ENCODE measurements at regions not wholly inside any gene's neighbourhood (a gene's known extent, or its start where the extent isn't known, plus 50 kb on each side); places are given as distances from the start of the nearest gene placed in this dataset.

- H3K4me2 ChIP-seq (ENCODE audit: low read length): no peak overlapping the region
- H3F3A ChIP-seq (ENCODE audit: control insufficient read depth, insufficient read depth): no peaks in the 10 kb centered on the region
- no peaks in the 10 kb centered on the region for H3K27me3 ChIP-seq (ENCODE audit: control insufficient read depth, low read length)
- no peaks in the 10 kb centered on the region for H3K9me2 ChIP-seq (replicated peaks; ENCODE audit: control insufficient read depth, low read length)
- H3K9me3 ChIP-seq (ENCODE audit: control insufficient read depth, insufficient read depth, low read length): no peaks in the 10 kb centered on the region
- no peaks in the 10 kb centered on the region for H3K4me1 ChIP-seq (ENCODE audit: control insufficient read depth, low read length)
- TF ChIP-seq EZH2phosphoT487 (IDR thresholded peaks at IDR 0.05; ENCODE audit: borderline replicate concordance, low read length): no peak
- TF ChIP-seq, protein P1, sequence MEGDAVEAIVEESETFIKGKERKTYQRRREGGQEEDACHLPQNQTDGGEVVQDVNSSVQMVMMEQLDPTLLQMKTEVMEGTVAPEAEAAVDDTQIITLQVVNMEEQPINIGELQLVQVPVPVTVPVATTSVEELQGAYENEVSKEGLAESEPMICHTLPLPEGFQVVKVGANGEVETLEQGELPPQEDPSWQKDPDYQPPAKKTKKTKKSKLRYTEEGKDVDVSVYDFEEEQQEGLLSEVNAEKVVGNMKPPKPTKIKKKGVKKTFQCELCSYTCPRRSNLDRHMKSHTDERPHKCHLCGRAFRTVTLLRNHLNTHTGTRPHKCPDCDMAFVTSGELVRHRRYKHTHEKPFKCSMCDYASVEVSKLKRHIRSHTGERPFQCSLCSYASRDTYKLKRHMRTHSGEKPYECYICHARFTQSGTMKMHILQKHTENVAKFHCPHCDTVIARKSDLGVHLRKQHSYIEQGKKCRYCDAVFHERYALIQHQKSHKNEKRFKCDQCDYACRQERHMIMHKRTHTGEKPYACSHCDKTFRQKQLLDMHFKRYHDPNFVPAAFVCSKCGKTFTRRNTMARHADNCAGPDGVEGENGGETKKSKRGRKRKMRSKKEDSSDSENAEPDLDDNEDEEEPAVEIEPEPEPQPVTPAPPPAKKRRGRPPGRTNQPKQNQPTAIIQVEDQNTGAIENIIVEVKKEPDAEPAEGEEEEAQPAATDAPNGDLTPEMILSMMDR (IDR thresholded peaks at IDR 0.05; ENCODE audit: low read depth, low read length, poor library complexity, severe bottlenecking): no peak
- H3K4me3 ChIP-seq (ENCODE audit: low read length): no peak overlapping the region
- H3K36me3 ChIP-seq (ENCODE audit: control insufficient read depth, low read length): no peaks in the 10 kb centered on the region
- H3K79me2 ChIP-seq (ENCODE audit: control insufficient read depth, low read length): no peaks in the 10 kb centered on the region
- H4K20me1 ChIP-seq (ENCODE audit: control insufficient read depth, insufficient read depth, low read depth, low read length): no peaks in the 10 kb centered on the region
- H3K27ac ChIP-seq (ENCODE audit: low read depth, low read length): no peak overlapping the region
Measured at GRCh38 chr5:17838469-17838868, 204.2 kb downstream of the TAF11L14 start.

DNA sequence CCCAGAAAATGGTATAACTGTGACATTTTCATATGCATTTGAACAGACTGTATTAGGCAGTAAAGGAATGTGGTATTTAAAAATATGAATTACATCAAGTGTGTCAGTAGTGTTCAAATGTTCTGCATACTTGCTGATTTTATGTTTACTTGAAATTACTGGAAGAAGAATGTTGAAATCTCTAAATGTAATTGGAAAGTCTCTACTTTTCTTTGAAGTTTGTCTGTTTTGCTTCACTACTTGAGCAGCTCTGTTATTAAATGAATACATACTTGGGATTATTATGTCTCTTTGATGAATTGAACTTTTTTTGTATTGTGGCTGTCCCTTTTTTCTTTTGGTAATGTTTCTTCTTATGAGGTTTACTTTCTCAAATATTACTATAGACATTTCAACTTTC, 205.6 kb downstream of the TAF11L14 start:
- H3K27me3 ChIP-seq (ENCODE audit: control insufficient read depth, low read length): no peaks in the 10 kb centered on the region
- no peak overlapping the region for H3K4me2 ChIP-seq (ENCODE audit: low read length)
- no peaks in the 10 kb centered on the region for H4K20me1 ChIP-seq (ENCODE audit: control insufficient read depth, insufficient read depth, low read depth, low read length)
- no peak overlapping the region for H3K27ac ChIP-seq (ENCODE audit: low read depth, low read length)
- H3K4me3 ChIP-seq (ENCODE audit: low read length): no peak overlapping the region
- no peaks in the 10 kb centered on the region for H3F3A ChIP-seq (ENCODE audit: control insufficient read depth, insufficient read depth)
- H3K9me3 ChIP-seq (ENCODE audit: control insufficient read depth, insufficient read depth, low read length): no peaks in the 10 kb centered on the region
- no peaks in the 10 kb centered on the region for H3K36me3 ChIP-seq (ENCODE audit: control insufficient read depth, low read length)
- no peaks in the 10 kb centered on the region for H3K79me2 ChIP-seq (ENCODE audit: control insufficient read depth, low read length)
- no peaks in the 10 kb centered on the region for H3K4me1 ChIP-seq (ENCODE audit: control insufficient read depth, low read length)
- no peak for TF ChIP-seq EZH2phosphoT487 (IDR thresholded peaks at IDR 0.05; ENCODE audit: borderline replicate concordance, low read length)
- TF ChIP-seq, protein P1 (IDR thresholded peaks at IDR 0.05; ENCODE audit: low read depth, low read length, poor library complexity, severe bottlenecking): no peak
- no peaks in the 10 kb centered on the region for H3K9me2 ChIP-seq (replicated peaks; ENCODE audit: control insufficient read depth, low read length)

GRCh38 chr5:17846496-17846895, 212.2 kb downstream of the TAF11L14 start:
- no peaks in the 10 kb centered on the region for H3K27me3 ChIP-seq (ENCODE audit: control insufficient read depth, low read length)
- no peak overlapping the region for H3K27ac ChIP-seq (ENCODE audit: low read depth, low read length)
- H3K36me3 ChIP-seq (ENCODE audit: control insufficient read depth, low read length): no peaks in the 10 kb centered on the region
- no peaks in the 10 kb centered on the region for H3K9me2 ChIP-seq (replicated peaks; ENCODE audit: control insufficient read depth, low read length)
- no peaks in the 10 kb centered on the region for H3K4me1 ChIP-seq (ENCODE audit: control insufficient read depth, low read length)
- no peak overlapping the region for H3K4me2 ChIP-seq (ENCODE audit: low read length)
- no peaks in the 10 kb centered on the region for H3K9me3 ChIP-seq (ENCODE audit: control insufficient read depth, insufficient read depth, low read length)
- TF ChIP-seq EZH2phosphoT487 (IDR thresholded peaks at IDR 0.05; ENCODE audit: borderline replicate concordance, low read length): no peak
- TF ChIP-seq, protein P1 (IDR thresholded peaks at IDR 0.05; ENCODE audit: low read depth, low read length, poor library complexity, severe bottlenecking): no peak
- H4K20me1 ChIP-seq (ENCODE audit: control insufficient read depth, insufficient read depth, low read depth, low read length): no peaks in the 10 kb centered on the region
- H3K79me2 ChIP-seq (ENCODE audit: control insufficient read depth, low read length): no peaks in the 10 kb centered on the region
- H3F3A ChIP-seq (ENCODE audit: control insufficient read depth, insufficient read depth): no peaks in the 10 kb centered on the region
- H3K4me3 ChIP-seq (ENCODE audit: low read length): no peak overlapping the region

GRCh38 chr5:17847286-17847685, 213.0 kb downstream of the TAF11L14 start:
- Histone ChIP-seq H3K4me1 (ENCODE audit: control insufficient read depth, low read length) (no peaks in the 10 kb centered on the region), H3K4me2 (ENCODE audit: low read length) (no peak overlapping the region), H3K79me2 (ENCODE audit: control insufficient read depth, low read length) (no peaks in the 10 kb centered on the region), H3K9me3 (ENCODE audit: control insufficient read depth, insufficient read depth, low read length) (no peaks in the 10 kb centered on the region), H3K9me2 (replicated peaks; ENCODE audit: control insufficient read depth, low read length) (no peaks in the 10 kb centered on the region), H3K36me3 (ENCODE audit: control insufficient read depth, low read length) (no peaks in the 10 kb centered on the region), H3K27me3 (ENCODE audit: control insufficient read depth, low read length) (no peaks in the 10 kb centered on the region), H4K20me1 (ENCODE audit: control insufficient read depth, insufficient read depth, low read depth, low read length) (no peaks in the 10 kb centered on the region), H3F3A (ENCODE audit: control insufficient read depth, insufficient read depth) (no peaks in the 10 kb centered on the region), H3K27ac (ENCODE audit: low read depth, low read length) (no peak overlapping the region), H3K4me3 (ENCODE audit: low read length) (no peak overlapping the region)
- no peak for TF ChIP-seq EZH2phosphoT487 (IDR thresholded peaks at IDR 0.05; ENCODE audit: borderline replicate concordance, low read length)
